OCI-LY1 (cell line): ENCODE measurements at regions not wholly inside any gene's neighbourhood (a gene's known extent, or its start where the extent isn't known, plus 50 kb on each side); places are given as distances from the start of the nearest gene placed in this dataset.

Experiments
- EZH2 ChIP-seq: fragments of 200-600 bp; sonication (generic), shearing (Covaris generic); IDR thresholded peaks from 2 replicates; pipeline ENCODE4 v1.8.0; 2017; ENCODE audit warnings: borderline replicate concordance, mixed run types, mild to moderate bottlenecking, antibody characterized with exemption, low read length, moderate library complexity, mixed read lengths
- TF ChIP-seq, protein P1 (sequence below): fragments of 200-600 bp; sonication (generic), shearing (Covaris generic); IDR thresholded peaks from 2 replicates; pipeline ENCODE4 v1.5.1; 2017; ENCODE audit warnings: mild to moderate bottlenecking, antibody characterized with exemption, low read length, moderate library complexity, mixed read lengths

DNA sequence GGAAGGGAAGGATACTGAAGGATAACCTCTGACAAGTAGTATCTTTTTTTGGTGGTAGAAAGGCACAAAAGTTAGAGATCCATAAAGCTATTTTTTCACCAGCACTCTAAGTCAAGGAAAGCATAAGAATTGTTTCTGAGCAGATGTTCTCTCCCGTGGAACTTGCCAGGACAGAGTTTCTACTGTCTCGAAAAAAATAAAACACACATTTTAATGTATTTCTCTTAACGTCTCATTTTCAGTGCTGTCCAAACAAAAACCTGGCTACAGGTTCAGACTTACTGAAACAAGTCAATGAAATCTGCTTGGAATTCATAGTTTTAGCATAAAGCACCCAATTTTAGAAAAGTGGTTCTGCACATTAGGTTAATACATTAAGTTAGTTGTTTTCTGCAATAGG is 338.3 kb downstream of the LTN1 start:
- TF ChIP-seq EZH2 = no peak
- TF ChIP-seq, protein P1, sequence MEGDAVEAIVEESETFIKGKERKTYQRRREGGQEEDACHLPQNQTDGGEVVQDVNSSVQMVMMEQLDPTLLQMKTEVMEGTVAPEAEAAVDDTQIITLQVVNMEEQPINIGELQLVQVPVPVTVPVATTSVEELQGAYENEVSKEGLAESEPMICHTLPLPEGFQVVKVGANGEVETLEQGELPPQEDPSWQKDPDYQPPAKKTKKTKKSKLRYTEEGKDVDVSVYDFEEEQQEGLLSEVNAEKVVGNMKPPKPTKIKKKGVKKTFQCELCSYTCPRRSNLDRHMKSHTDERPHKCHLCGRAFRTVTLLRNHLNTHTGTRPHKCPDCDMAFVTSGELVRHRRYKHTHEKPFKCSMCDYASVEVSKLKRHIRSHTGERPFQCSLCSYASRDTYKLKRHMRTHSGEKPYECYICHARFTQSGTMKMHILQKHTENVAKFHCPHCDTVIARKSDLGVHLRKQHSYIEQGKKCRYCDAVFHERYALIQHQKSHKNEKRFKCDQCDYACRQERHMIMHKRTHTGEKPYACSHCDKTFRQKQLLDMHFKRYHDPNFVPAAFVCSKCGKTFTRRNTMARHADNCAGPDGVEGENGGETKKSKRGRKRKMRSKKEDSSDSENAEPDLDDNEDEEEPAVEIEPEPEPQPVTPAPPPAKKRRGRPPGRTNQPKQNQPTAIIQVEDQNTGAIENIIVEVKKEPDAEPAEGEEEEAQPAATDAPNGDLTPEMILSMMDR = no peak
